CD4-positive, alpha-beta memory T cell (primary cell): ENCODE measurements at regions not wholly inside any gene's neighbourhood (a gene's known extent, or its start where the extent isn't known, plus 50 kb on each side); places are given as distances from the start of the nearest gene placed in this dataset.
"Not testable (repeated sequence)": the region's sequence is repeated elsewhere in the genome, so short reads cannot be mapped to it uniquely, and the experiment has no call there.

Experiments
- CTCF ChIA-PET: fragments of 350-600 bp; sonication (Branson Sonifier 250); formaldehyde crosslinking; loops from one replicate; lab custom pipeline; 2021; ENCODE audit warnings: inconsistent platforms; ENCODE audit not compliant: partially characterized antibody; lab: Charles Lee
- POLR2A ChIA-PET: fragments of 350-600 bp; sonication (Branson Sonifier 250); formaldehyde crosslinking; loops from one replicate; lab custom pipeline; 2021; ENCODE audit not compliant: partially characterized antibody; lab: Charles Lee
- DNase-seq, 5 donors: peaks; one replicate each; pipeline versions ENCODE4 v3.0.0 to v3.0.0-alpha.2; 2020 to 2022; ENCODE audit warnings: mixed read lengths in 1 of 5
- H3K27ac ChIP-seq: one replicate; pipeline ENCODE4 v1.7.0; 2013; ENCODE audit warnings: low read depth, low read length
- H3K27me3 ChIP-seq: 2 replicates; pipeline ENCODE4 v1.7.0; 2013; ENCODE audit warnings: mild to moderate bottlenecking, low read length, moderate library complexity; ENCODE audit not compliant: insufficient read depth
- H3K36me3 ChIP-seq: 2 replicates; pipeline ENCODE4 v1.7.0; 2013; ENCODE audit warnings: mild to moderate bottlenecking, low read length, moderate library complexity; ENCODE audit not compliant: insufficient read depth
- H3K4me1 ChIP-seq: 2 replicates; pipeline ENCODE4 v1.7.0; 2013; ENCODE audit warnings: mild to moderate bottlenecking, low read length, moderate library complexity; ENCODE audit not compliant: insufficient read depth
- H3K4me3 ChIP-seq, 2 donors: one replicate each; pipeline ENCODE4 v1.7.0; 2013; ENCODE audit warnings: low read length in 2 of 2, mild to moderate bottlenecking in 1 of 2
- H3K9me3 ChIP-seq, 2 donors: one replicate each; pipeline ENCODE4 v1.7.0; 2013; ENCODE audit warnings: low read length in 2 of 2, control low read depth in 1 of 2; ENCODE audit not compliant: control insufficient read depth in 1 of 2
- H3K27ac Mint-ChIP-seq, 7 donors: one replicate each; pipeline ENCODE4 v1.8.0; 2020 to 2021; ENCODE audit warnings: mixed read lengths in 7 of 7, mild to moderate bottlenecking in 6 of 7, inconsistent platforms in 3 of 7, moderate library complexity in 3 of 7
- H3K27me3 Mint-ChIP-seq, 2 donors: one replicate each; pipeline ENCODE4 v1.8.0; 2020 to 2021; ENCODE audit warnings: mixed read lengths in 2 of 2
- H3K36me3 Mint-ChIP-seq, 2 donors: one replicate each; pipeline ENCODE4 v1.8.0; 2020 to 2021; ENCODE audit warnings: mixed read lengths in 2 of 2, inconsistent platforms in 1 of 2, mild to moderate bottlenecking in 1 of 2
- H3K4me1 Mint-ChIP-seq, 4 donors: one replicate each; pipeline ENCODE4 v1.8.0; 2020 to 2021; ENCODE audit warnings: mixed read lengths in 4 of 4, mild to moderate bottlenecking in 1 of 4
- H3K4me3 Mint-ChIP-seq, 8 donors: one replicate each; pipeline ENCODE4 v1.8.0; 2020 to 2021; ENCODE audit warnings: mixed read lengths in 8 of 8, mild to moderate bottlenecking in 7 of 8, moderate library complexity in 6 of 8, inconsistent platforms in 3 of 8
- H3K9me3 Mint-ChIP-seq, 8 donors: one replicate each; pipeline ENCODE4 v1.8.0; 2020 to 2021; ENCODE audit warnings: mixed read lengths in 8 of 8, mild to moderate bottlenecking in 5 of 8, inconsistent platforms in 3 of 8, moderate library complexity in 1 of 8
- intact Hi-C: fragments of 100-400 bp; cut with micrococcal nuclease; formaldehyde crosslinking; loops from one replicate; pipeline ENCODE4 v1.15.1; 2023

GRCh38 chr3:168939651-168940238, 723.8 kb downstream of the MECOM start:
- Mint-ChIP-seq H3K9me3 (peaks cover 0 to 11% (median 4%) of the 10 kb centered on the region in 8 donors), H3K27me3 (no peaks in the 10 kb centered on the region), H3K36me3 (no peaks in the 10 kb centered on the region), H3K27ac (no peak overlapping the region), H3K4me3 (no peak overlapping the region), H3K4me1 (no peaks in the 10 kb centered on the region)
- H3K9me3 ChIP-seq, result no peaks in the 10 kb centered on the region
- no peak overlapping the region for H3K4me3 ChIP-seq
- intact Hi-C loops, result no loop called here
- no peaks in the 10 kb centered on the region for H3K4me1 ChIP-seq
- H3K27me3 ChIP-seq, result no peaks in the 10 kb centered on the region
- no peak overlapping the region for H3K27ac ChIP-seq
- H3K36me3 ChIP-seq, result no peaks in the 10 kb centered on the region
- CTCF ChIA-PET, result no interaction called here
- POLR2A ChIA-PET, result no interaction called here
- no peak for DNase-seq

- intact Hi-C loops, result no loop called here
- DNase-seq, result no peak
- no peak overlapping the region for H3K4me3 ChIP-seq
- H3K27ac Mint-ChIP-seq, result no peak overlapping the region
- ChIA-PET POLR2A (no interaction called here), CTCF (no interaction called here)
- H3K36me3 Mint-ChIP-seq, result no peaks in the 10 kb centered on the region
- H3K4me1 Mint-ChIP-seq, result no peaks in the 10 kb centered on the region
- H3K9me3 ChIP-seq, result no peaks in the 10 kb centered on the region
- H3K27me3 ChIP-seq, result no peaks in the 10 kb centered on the region
- no peak overlapping the region for H3K27ac ChIP-seq
- H3K9me3 Mint-ChIP-seq, result peaks cover 6 to 19% (median 12%) of the 10 kb centered on the region in 8 donors
- no peaks in the 10 kb centered on the region for H3K36me3 ChIP-seq
- H3K4me3 Mint-ChIP-seq, result no peak overlapping the region
- no peaks in the 10 kb centered on the region for H3K27me3 Mint-ChIP-seq
- no peaks in the 10 kb centered on the region for H3K4me1 ChIP-seq
These were observed 729.9 kb downstream of the MECOM start for GRCh38 chr3:168933614-168934013.

- CTCF ChIA-PET, result not testable (repeated sequence)
These were observed 733.5 kb downstream of the MECOM start for GRCh38 chr3:168929997-168930396.

GRCh38 chr3:168926426-168926825, 737.1 kb downstream of the MECOM start:
- Histone ChIP-seq H3K27me3 (no peaks in the 10 kb centered on the region), H3K4me1 (no peaks in the 10 kb centered on the region), H3K9me3 (no peaks in the 10 kb centered on the region), H3K27ac (no peak overlapping the region), H3K36me3 (no peaks in the 10 kb centered on the region), H3K4me3 (no peak overlapping the region)
- Mint-ChIP-seq H3K4me1 (no peaks in the 10 kb centered on the region), H3K4me3 (no peak overlapping the region), H3K27me3 (no peaks in the 10 kb centered on the region), H3K9me3 (peaks cover 0 to 7% (median 4%) of the 10 kb centered on the region in 8 donors), H3K36me3 (no peaks in the 10 kb centered on the region), H3K27ac (no peak overlapping the region)
- intact Hi-C loops, result no loop called here
- DNase-seq, result no peak
- ChIA-PET CTCF (no interaction called here), POLR2A (no interaction called here)

More at GRCh38 chr3:168929997-168930396, 733.5 kb downstream of the MECOM start:
- H3K36me3 Mint-ChIP-seq, H3K27ac Mint-ChIP-seq, H3K27me3 ChIP-seq, H3K27ac ChIP-seq, H3K36me3 ChIP-seq, DNase-seq, POLR2A ChIA-PET, H3K4me1 Mint-ChIP-seq, H3K27me3 Mint-ChIP-seq, H3K4me1 ChIP-seq, intact Hi-C loops, H3K4me3 ChIP-seq, H3K9me3 ChIP-seq, H3K4me3 Mint-ChIP-seq: not testable (repeated sequence)
- peaks cover 4 to 15% (median 10%) of the 10 kb centered on the region in 8 donors for H3K9me3 Mint-ChIP-seq

- no peak overlapping the region for H3K4me3 ChIP-seq
- intact Hi-C loops, result no loop called here
- ChIA-PET POLR2A (no interaction called here), CTCF (no interaction called here)
- no peak overlapping the region for H3K27ac Mint-ChIP-seq
- H3K4me1 ChIP-seq, result no peaks in the 10 kb centered on the region
- H3K36me3 ChIP-seq, result no peaks in the 10 kb centered on the region
- H3K4me3 Mint-ChIP-seq, result no peak overlapping the region
- H3K9me3 Mint-ChIP-seq, result peaks cover 0 to 4% (median 2%) of the 10 kb centered on the region in 8 donors
- H3K4me1 Mint-ChIP-seq, result no peaks in the 10 kb centered on the region
- no peak for DNase-seq
- H3K27me3 Mint-ChIP-seq, result no peaks in the 10 kb centered on the region
- H3K36me3 Mint-ChIP-seq, result no peaks in the 10 kb centered on the region
- H3K27ac ChIP-seq, result no peak overlapping the region
- H3K9me3 ChIP-seq, result no peaks in the 10 kb centered on the region
- no peaks in the 10 kb centered on the region for H3K27me3 ChIP-seq
These were observed 737.9 kb downstream of the MECOM start for GRCh38 chr3:168925568-168925967.

GRCh38 chr3:168914662-168915061, 748.9 kb downstream of the MECOM start:
- DNase-seq, result no peak
- Mint-ChIP-seq H3K4me1 (no peaks in the 10 kb centered on the region), H3K27ac (no peak overlapping the region), H3K36me3 (no peaks in the 10 kb centered on the region), H3K9me3 (peaks cover 0 to 3% (median 0%) of the 10 kb centered on the region in 8 donors), H3K27me3 (no peaks in the 10 kb centered on the region), H3K4me3 (no peak overlapping the region)
- H3K36me3 ChIP-seq, result no peaks in the 10 kb centered on the region
- H3K27me3 ChIP-seq, result no peaks in the 10 kb centered on the region
- no peaks in the 10 kb centered on the region for H3K4me1 ChIP-seq
- POLR2A ChIA-PET, result no interaction called here
- intact Hi-C loops, result no loop called here
- CTCF ChIA-PET, result no interaction called here
- H3K4me3 ChIP-seq, result no peak overlapping the region
- no peak overlapping the region for H3K27ac ChIP-seq
- H3K9me3 ChIP-seq, result no peaks in the 10 kb centered on the region

GRCh38 chr3:168909260-168909659, 754.3 kb downstream of the MECOM start:
- no peak overlapping the region for H3K4me3 ChIP-seq
- POLR2A ChIA-PET, result no interaction called here
- intact Hi-C loops, result no loop called here
- CTCF ChIA-PET, result no interaction called here
- H3K36me3 ChIP-seq, result no peaks in the 10 kb centered on the region
- H3K9me3 Mint-ChIP-seq, result peaks cover 0 to 4% (median 0%) of the 10 kb centered on the region in 8 donors
- H3K27ac ChIP-seq, result no peak overlapping the region
- H3K4me3 Mint-ChIP-seq, result no peak overlapping the region
- H3K36me3 Mint-ChIP-seq, result no peaks in the 10 kb centered on the region
- H3K4me1 ChIP-seq, result no peaks in the 10 kb centered on the region
- no peaks in the 10 kb centered on the region for H3K4me1 Mint-ChIP-seq
- DNase-seq, result no peak
- no peaks in the 10 kb centered on the region for H3K27me3 ChIP-seq
- no peaks in the 10 kb centered on the region for H3K9me3 ChIP-seq
- H3K27me3 Mint-ChIP-seq, result no peaks in the 10 kb centered on the region
- H3K27ac Mint-ChIP-seq, result no peak overlapping the region

GRCh38 chr3:168895419-168895818, 768.1 kb downstream of the MECOM start:
- intact Hi-C loops, result no loop called here
- no peaks in the 10 kb centered on the region for H3K4me1 ChIP-seq
- no peaks in the 10 kb centered on the region for H3K36me3 ChIP-seq
- no peak for DNase-seq
- H3K9me3 ChIP-seq, result no peaks in the 10 kb centered on the region
- H3K27me3 ChIP-seq, result no peaks in the 10 kb centered on the region
- Mint-ChIP-seq H3K27ac (no peak overlapping the region), H3K27me3 (no peaks in the 10 kb centered on the region), H3K4me1 (no peaks in the 10 kb centered on the region), H3K36me3 (no peaks in the 10 kb centered on the region), H3K4me3 (no peak overlapping the region), H3K9me3 (peaks cover 0 to 25% (median 6%) of the 10 kb centered on the region in 8 donors)
- no peak overlapping the region for H3K4me3 ChIP-seq
- ChIA-PET POLR2A (no interaction called here), CTCF (no interaction called here)
- H3K27ac ChIP-seq, result no peak overlapping the region
